ENCODE measurements at regions not wholly inside any gene's neighbourhood (a gene's known extent, or its start where the extent isn't known, plus 50 kb on each side); places are given as distances from the start of the nearest gene placed in this dataset.
"Not testable (repeated sequence)": the region's sequence is repeated elsewhere in the genome, so short reads cannot be mapped to it uniquely, and the experiment has no call there.

- not testable (repeated sequence) for TF ChIP-seq ATF7 (IDR thresholded peaks at IDR 0.05); ATF7 (CRISPR knock-in tag; IDR thresholded peaks at IDR 0.05); DPF2 (CRISPR knock-in tag; IDR thresholded peaks at IDR 0.05; ENCODE audit: borderline replicate concordance, low read depth); TSC22D2 (CRISPR knock-in tag; IDR thresholded peaks at IDR 0.05; ENCODE audit: borderline replicate concordance); CREB1 (IDR thresholded peaks at IDR 0.05); CREB1 (CRISPR knock-in tag; IDR thresholded peaks at IDR 0.05); FOXK2 (IDR thresholded peaks at IDR 0.05); NR2C2 (CRISPR knock-in tag; IDR thresholded peaks at IDR 0.05; ENCODE audit: borderline replicate concordance); CTCF (CRISPR knock-in tag; IDR thresholded peaks at IDR 0.05); TRIM22 (IDR thresholded peaks at IDR 0.05); ZBTB33 (CRISPR knock-in tag; IDR thresholded peaks at IDR 0.05); ZNF335 (CRISPR knock-in tag; IDR thresholded peaks at IDR 0.05); REXO4 (CRISPR knock-in tag; IDR thresholded peaks at IDR 0.05; ENCODE audit: borderline replicate concordance); ATF2 (CRISPR knock-in tag; IDR thresholded peaks at IDR 0.05)
These were observed 324.6 kb downstream of the UBE2NL start for GRCh38 chrX:144208360-144209024.
